HG02870 (cell line): ENCODE measurements at regions not wholly inside any gene's neighbourhood (a gene's known extent, or its start where the extent isn't known, plus 50 kb on each side); places are given as distances from the start of the nearest gene placed in this dataset.
"Not testable (repeated sequence)": the region's sequence is repeated elsewhere in the genome, so short reads cannot be mapped to it uniquely, and the experiment has no call there.

ENCODE experiments used
- ATAC-seq: cut with Tn5 transposase; IDR thresholded peaks from one replicate; pipeline ENCODE4 v1.9.1; 2021; ENCODE audit warnings: mild to moderate bottlenecking, moderate library complexity; ENCODE audit not compliant: unreplicated experiment

- no peak for ATAC-seq
These were observed 2771.0 kb upstream of the PCDH20 start for GRCh38 chr13:64186503-64187250.

- ATAC-seq = no peak
These were observed 2770.4 kb upstream of the PCDH20 start for GRCh38 chr13:64186071-64186470.

- no peak for ATAC-seq
These were observed 2765.1 kb upstream of the PCDH20 start for GRCh38 chr13:64180756-64181155.

- no peak for ATAC-seq
These were observed 2750.2 kb upstream of the PCDH20 start for GRCh38 chr13:64165826-64166225.

- ATAC-seq = no peak
These were observed 2748.8 kb upstream of the PCDH20 start for GRCh38 chr13:64164435-64164834.

GRCh38 chr13:64160479-64160878 is 2744.8 kb upstream of the PCDH20 start:
- ATAC-seq = no peak

- no peak for ATAC-seq
These were observed 2743.3 kb upstream of the PCDH20 start for GRCh38 chr13:64158908-64159307.

GRCh38 chr13:64154514-64154913 is 2738.9 kb upstream of the PCDH20 start:
- no peak for ATAC-seq

- no peak for ATAC-seq
These were observed 2715.0 kb upstream of the PCDH20 start for GRCh38 chr13:64130600-64130999.

GRCh38 chr13:64130171-64130570 is 2714.5 kb upstream of the PCDH20 start:
- ATAC-seq = no peak

GRCh38 chr13:64127856-64128255 is 2712.2 kb upstream of the PCDH20 start:
- no peak for ATAC-seq

GRCh38 chr13:64127192-64127591 is 2711.5 kb upstream of the PCDH20 start:
- ATAC-seq = no peak

- ATAC-seq = not testable (repeated sequence)
These were observed 2705.5 kb upstream of the PCDH20 start for GRCh38 chr13:64121023-64121709.

- no peak for ATAC-seq
These were observed 2684.3 kb upstream of the PCDH20 start for GRCh38 chr13:64099994-64100393.

GRCh38 chr13:64090311-64090710 is 2674.7 kb upstream of the PCDH20 start:
- no peak for ATAC-seq

- ATAC-seq = no peak
These were observed 2672.8 kb upstream of the PCDH20 start for GRCh38 chr13:64088491-64088890.

GRCh38 chr13:64087624-64088023 is 2672.0 kb upstream of the PCDH20 start:
- no peak for ATAC-seq

- no peak for ATAC-seq
These were observed 2668.2 kb upstream of the PCDH20 start for GRCh38 chr13:64083811-64084210.

- no peak for ATAC-seq
These were observed 2667.7 kb upstream of the PCDH20 start for GRCh38 chr13:64083396-64083795.

GRCh38 chr13:64078480-64078936 is 2662.9 kb upstream of the PCDH20 start:
- no peak for ATAC-seq

- ATAC-seq = no peak
These were observed 2662.4 kb upstream of the PCDH20 start for GRCh38 chr13:64078025-64078424.

- not testable (repeated sequence) for ATAC-seq
These were observed 2661.6 kb upstream of the PCDH20 start for GRCh38 chr13:64077132-64077835.
